HepG2 (cell line): ENCODE measurements at regions not wholly inside any gene's neighbourhood (a gene's known extent, or its start where the extent isn't known, plus 50 kb on each side); places are given as distances from the start of the nearest gene placed in this dataset.

Source experiments
- ATAC-seq: fragments of 200-7000 bp; cut with Tn5 transposase; 3 replicates; pipeline ENCODE4 v1.9.1; 2020; ENCODE audit warnings: mild to moderate bottlenecking, moderate library complexity
- BruUV-seq: library from RNA; stranded (reverse); fragments of 400-500 nt; replicated peaks from 2 replicates; lab custom pipeline; 2021; lab: Mats Ljungman, UMichigan
- CTCF ChIA-PET: fragments of 300-600 bp; formaldehyde crosslinking; extraction: SDS; loops from one replicate; lab custom pipeline; 2021; ENCODE audit warnings: low total read pairs, inconsistent platforms, low intra/inter-chr PET ratio; lab: Yijun Ruan, JAX
- POLR2A ChIA-PET: fragments of 350-600 bp; sonication (Branson Sonifier 250); formaldehyde crosslinking; loops from one replicate; lab custom pipeline; 2020; ENCODE audit warnings: antibody characterized with exemption, inconsistent platforms; lab: Yijun Ruan, JAX
- DNase-seq: peaks from one replicate; pipeline ENCODE4 v3.0.0-alpha.2; 2015; ENCODE audit warnings: low spot score
- FAIRE-seq: peaks from 3 replicates; lab custom pipeline; 2011; peaks lifted over from hg19 to GRCh38; lab: Jason Lieb, UNC
- H2AFZ ChIP-seq: one replicate; pipeline ENCODE4 v1.6.1; 2011; ENCODE audit warnings: low read length, inconsistent platforms
- H3K27ac ChIP-seq: fragments of 300-600 bp; 3 replicates; pipeline ENCODE4 v1.8.0; 2011; ENCODE audit warnings: mixed run types, mild to moderate bottlenecking, mixed read lengths, low read length, inconsistent platforms; ENCODE audit not compliant: insufficient read depth; ENCODE audit errors: extremely low read length
- H3K27me3 ChIP-seq, 2 experiments: fragments of 200-600 bp in 1 of 2; 2 replicates in 1 of 2; 3 replicates in 1 of 2; pipeline versions ENCODE4 v1.6.0 to v1.8.0; 2011; ENCODE audit warnings: low read length in 2 of 2, mild to moderate bottlenecking in 2 of 2, moderate library complexity in 2 of 2, inconsistent platforms in 1 of 2; ENCODE audit not compliant: insufficient read depth in 2 of 2, control insufficient read depth in 1 of 2
- H3K36me3 ChIP-seq, 2 experiments: fragments of 200-600 bp in 1 of 2; replicated peaks in 1 of 2; 2 replicates in 1 of 2; 3 replicates in 1 of 2; pipeline versions ENCODE4 v1.5.1 to v1.8.0; 2011; ENCODE audit warnings: low read length in 2 of 2, inconsistent platforms in 1 of 2; ENCODE audit not compliant: insufficient read depth in 2 of 2, control insufficient read depth in 1 of 2
- H3K4me1 ChIP-seq: 2 replicates; pipeline ENCODE4 v1.5.1; 2012; ENCODE audit warnings: low read length, inconsistent platforms; ENCODE audit not compliant: insufficient read depth
- H3K4me2 ChIP-seq: 2 replicates; pipeline ENCODE4 v1.6.0; 2011; ENCODE audit warnings: low read depth, low read length, inconsistent platforms
- H3K4me3 ChIP-seq, 3 experiments: fragments of 200-600 bp in 1 of 3; sonication (generic), shearing (Covaris generic) in 1 of 3; replicated peaks in 1 of 3; 2 replicates each; pipeline ENCODE4 v1.5.1; 2011 to 2016; ENCODE audit warnings: low read length in 3 of 3, inconsistent platforms in 2 of 3, low read depth in 2 of 3, mild to moderate bottlenecking in 2 of 3, control low read depth in 1 of 3, mixed read lengths in 1 of 3; ENCODE audit not compliant: insufficient read depth in 1 of 3
- H3K79me2 ChIP-seq: one replicate; pipeline ENCODE4 v1.6.1; 2011; ENCODE audit warnings: low read length, inconsistent platforms; ENCODE audit not compliant: insufficient read depth
- H3K9ac ChIP-seq: 2 replicates; pipeline ENCODE4 v1.6.0; 2011; ENCODE audit warnings: mild to moderate bottlenecking, low read depth, low read length, inconsistent platforms; ENCODE audit not compliant: insufficient read depth
- H3K9me3 ChIP-seq: 2 replicates; pipeline ENCODE4 v1.5.1; 2012; ENCODE audit warnings: mild to moderate bottlenecking, low read length
- H4K20me1 ChIP-seq: 2 replicates; pipeline ENCODE4 v1.6.0; 2011; ENCODE audit warnings: inconsistent platforms, mild to moderate bottlenecking, low read length, moderate library complexity; ENCODE audit not compliant: insufficient read depth
- ELF4 ChIP-seq: sonication (generic); formaldehyde crosslinking; IDR thresholded peaks from 2 replicates; pipeline ENCODE4 v1.5.0; 2020; ENCODE audit warnings: missing genetic modification reagents, mild to moderate bottlenecking, moderate library complexity, borderline replicate concordance
- FLYWCH1 ChIP-seq: sonication (generic); formaldehyde crosslinking; IDR thresholded peaks from 2 replicates; pipeline ENCODE4 v1.8.1; 2023; ENCODE audit warnings: mild to moderate bottlenecking, missing genetic modification reagents
- MIER2 ChIP-seq: IDR thresholded peaks from 2 replicates; pipeline ENCODE4 v1.6.1; 2016; ENCODE audit warnings: missing biosample characterization, missing genetic modification reagents
- MLLT10 ChIP-seq: sonication (generic); formaldehyde crosslinking; IDR thresholded peaks from 2 replicates; pipeline ENCODE4 v1.4.0; 2020; ENCODE audit warnings: missing genetic modification reagents
- NBN ChIP-seq: fragments of 450-650 bp; conservative IDR thresholded peaks from 2 replicates; pipeline ENCODE4 v1.6.1; 2017
- ZBTB1 ChIP-seq: sonication (generic); formaldehyde crosslinking; IDR thresholded peaks from 2 replicates; pipeline ENCODE4 v1.4.0; 2020; ENCODE audit warnings: missing genetic modification reagents, borderline replicate concordance
- ZBTB21 ChIP-seq: sonication (generic); formaldehyde crosslinking; IDR thresholded peaks from 2 replicates; pipeline ENCODE4 v1.4.0; 2020; ENCODE audit warnings: missing genetic modification reagents
- ZNF207 ChIP-seq: fragments of 450-650 bp; IDR thresholded peaks from 2 replicates; pipeline ENCODE4 v1.6.1; 2016; ENCODE audit warnings: antibody characterized with exemption, borderline replicate concordance
- ZNF225 ChIP-seq: sonication (generic); formaldehyde crosslinking; IDR thresholded peaks from 2 replicates; pipeline ENCODE4 v1.4.0; 2020; ENCODE audit warnings: mild to moderate bottlenecking, missing genetic modification reagents
- ZNF235 ChIP-seq: sonication (generic); formaldehyde crosslinking; IDR thresholded peaks from 2 replicates; pipeline ENCODE4 v1.8.1; 2023; ENCODE audit warnings: mild to moderate bottlenecking, missing genetic modification reagents, borderline replicate concordance
- ZNF616 ChIP-seq: sonication (generic); formaldehyde crosslinking; IDR thresholded peaks from 2 replicates; pipeline ENCODE4 v1.5.0; 2020; ENCODE audit warnings: low read depth, mild to moderate bottlenecking, missing genetic modification reagents
- ZNF891 ChIP-seq: sonication (generic); formaldehyde crosslinking; IDR thresholded peaks from 2 replicates; pipeline ENCODE4 v1.5.0; 2020; ENCODE audit warnings: mild to moderate bottlenecking, missing genetic modification reagents
- WGBS: methylation state at CpG from one replicate; pipeline ENCODE4 v1.1.6; 2017; ENCODE audit warnings: low lambda C conversion rate; 5-methylcytosine and 5-hydroxymethylcytosine counted together
- in situ Hi-C: cut with HindIII; loops from 2 replicates; pipeline ENCODE4 v1.10.0; 2017; ENCODE audit warnings: low pct_unique_long_range_greater_than_20kb; ENCODE audit not compliant: extremely low pct_ligation_motif_present
- intact Hi-C: fragments of 100-400 bp; cut with micrococcal nuclease; formaldehyde crosslinking; loops from one replicate; pipeline ENCODE4 v1.10.0; 2022; ENCODE audit not compliant: unreplicated experiment
- TF ChIP-seq, protein P1 (sequence below): sonication (generic); formaldehyde crosslinking; IDR thresholded peaks from 2 replicates; pipeline ENCODE4 v1.5.0; 2020; ENCODE audit warnings: mild to moderate bottlenecking, missing genetic modification reagents
- TF ChIP-seq, protein P2 (sequence below): IDR thresholded peaks from 2 replicates; pipeline ENCODE4 v1.6.1; 2016; ENCODE audit warnings: low read depth
- TF ChIP-seq, protein P3 (sequence below): IDR thresholded peaks from 2 replicates; pipeline ENCODE4 v1.4.0; 2020; ENCODE audit warnings: mild to moderate bottlenecking, missing genetic modification reagents

DNA sequence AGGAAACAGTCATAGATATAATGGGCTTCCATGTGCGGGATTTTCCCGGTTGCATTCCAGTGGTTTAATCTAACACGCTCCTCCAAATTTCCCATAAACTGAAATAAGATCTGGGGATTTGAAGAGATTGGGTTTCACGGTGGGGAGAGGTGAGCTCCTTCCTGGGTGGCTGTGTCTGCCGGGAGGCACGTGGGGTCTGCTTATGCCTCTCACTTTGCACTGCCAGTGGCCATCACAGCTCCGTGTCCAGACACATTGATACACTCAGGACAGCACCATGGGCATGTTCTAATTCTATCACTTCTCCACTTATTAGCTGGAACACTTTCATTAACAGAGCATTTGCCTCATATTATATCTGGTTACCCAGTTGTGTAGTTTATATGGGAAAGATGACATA is 73.4 kb downstream of the SOX1 start (continued):
- TF ChIP-seq, protein P1, sequence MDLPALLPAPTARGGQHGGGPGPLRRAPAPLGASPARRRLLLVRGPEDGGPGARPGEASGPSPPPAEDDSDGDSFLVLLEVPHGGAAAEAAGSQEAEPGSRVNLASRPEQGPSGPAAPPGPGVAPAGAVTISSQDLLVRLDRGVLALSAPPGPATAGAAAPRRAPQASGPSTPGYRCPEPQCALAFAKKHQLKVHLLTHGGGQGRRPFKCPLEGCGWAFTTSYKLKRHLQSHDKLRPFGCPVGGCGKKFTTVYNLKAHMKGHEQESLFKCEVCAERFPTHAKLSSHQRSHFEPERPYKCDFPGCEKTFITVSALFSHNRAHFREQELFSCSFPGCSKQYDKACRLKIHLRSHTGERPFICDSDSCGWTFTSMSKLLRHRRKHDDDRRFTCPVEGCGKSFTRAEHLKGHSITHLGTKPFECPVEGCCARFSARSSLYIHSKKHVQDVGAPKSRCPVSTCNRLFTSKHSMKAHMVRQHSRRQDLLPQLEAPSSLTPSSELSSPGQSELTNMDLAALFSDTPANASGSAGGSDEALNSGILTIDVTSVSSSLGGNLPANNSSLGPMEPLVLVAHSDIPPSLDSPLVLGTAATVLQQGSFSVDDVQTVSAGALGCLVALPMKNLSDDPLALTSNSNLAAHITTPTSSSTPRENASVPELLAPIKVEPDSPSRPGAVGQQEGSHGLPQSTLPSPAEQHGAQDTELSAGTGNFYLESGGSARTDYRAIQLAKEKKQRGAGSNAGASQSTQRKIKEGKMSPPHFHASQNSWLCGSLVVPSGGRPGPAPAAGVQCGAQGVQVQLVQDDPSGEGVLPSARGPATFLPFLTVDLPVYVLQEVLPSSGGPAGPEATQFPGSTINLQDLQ (CRISPR knock-in tag) = no peak
- no peak for TF ChIP-seq ZNF207
- no peak for TF ChIP-seq ZBTB1 (CRISPR knock-in tag)
- TF ChIP-seq ZNF616 (CRISPR knock-in tag) = no peak
- no peak for TF ChIP-seq FLYWCH1 (CRISPR knock-in tag)
- TF ChIP-seq ZNF891 (CRISPR knock-in tag) = no peak
- no peak for TF ChIP-seq NBN
- no peak for TF ChIP-seq MIER2 (CRISPR knock-in tag)
- no peak for TF ChIP-seq MLLT10

DNA sequence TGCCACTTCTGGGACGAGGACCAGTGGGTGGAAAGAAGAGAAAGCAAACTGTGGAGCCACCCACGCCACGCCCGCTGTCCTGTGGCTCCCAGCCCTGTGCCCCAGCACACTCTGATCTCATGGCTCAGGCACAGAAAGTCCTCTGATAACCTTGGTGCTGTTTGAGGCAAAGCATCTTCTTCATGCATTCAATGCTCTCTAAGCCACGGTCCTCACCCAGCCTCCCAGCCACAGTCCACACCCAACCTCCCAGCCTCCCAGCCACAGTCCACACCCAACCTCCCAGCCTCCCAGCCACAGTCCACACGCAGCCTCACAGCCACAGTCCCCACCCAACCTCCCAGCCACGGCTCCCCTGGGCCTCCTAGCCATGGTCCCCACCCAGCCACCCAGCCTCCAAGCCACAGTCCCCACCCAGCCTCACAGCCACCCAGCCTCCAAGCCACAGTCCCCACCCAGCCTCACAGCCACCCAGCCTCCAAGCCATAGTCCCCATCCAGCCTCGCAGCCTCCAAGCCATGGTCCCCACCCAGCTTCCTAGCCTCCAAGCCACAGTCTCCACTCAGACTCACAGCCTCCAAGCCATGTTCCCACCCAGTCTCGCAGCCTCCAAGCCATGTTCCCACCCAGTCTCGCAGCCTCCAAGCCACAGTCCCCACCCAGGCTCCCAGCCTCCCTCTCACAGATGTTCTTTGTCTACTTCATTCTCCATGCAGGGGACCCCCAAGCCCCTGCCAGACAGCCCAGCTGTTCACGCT is 74.9 kb downstream of the SOX1 start:
- Histone ChIP-seq H3K27ac (no peak overlapping the region), H3K36me3 (no peaks in the 10 kb centered on the region), H3K4me3 (no peak overlapping the region), H3K79me2 (no peaks in the 10 kb centered on the region), H4K20me1 (no peaks in the 10 kb centered on the region), H3K27me3 (peaks cover 1 to 45% of the 10 kb centered on the region in 2 experiments; a peak in 3 of 5 replicates), H3K9ac (no peak overlapping the region), H3K9me3 (no peaks in the 10 kb centered on the region), H3K4me1 (no peaks in the 10 kb centered on the region), H3K4me2 (no peak overlapping the region), H2AFZ (no peak overlapping the region)
- DNase-seq = no peak
- ChIA-PET CTCF (no interaction called here), POLR2A (no interaction called here)
- ATAC-seq = no peak
- FAIRE-seq = no peak
- in situ Hi-C loops (no loop called here), intact Hi-C loops (no loop called here)
- BruUV-seq = no TSS peak
- WGBS = 3% methylated on average over 7 of the region's 11 CpGs
- TF ChIP-seq ZNF235 = no peak
- TF ChIP-seq ZNF225 (CRISPR knock-in tag) = no peak
- TF ChIP-seq, protein P2, sequence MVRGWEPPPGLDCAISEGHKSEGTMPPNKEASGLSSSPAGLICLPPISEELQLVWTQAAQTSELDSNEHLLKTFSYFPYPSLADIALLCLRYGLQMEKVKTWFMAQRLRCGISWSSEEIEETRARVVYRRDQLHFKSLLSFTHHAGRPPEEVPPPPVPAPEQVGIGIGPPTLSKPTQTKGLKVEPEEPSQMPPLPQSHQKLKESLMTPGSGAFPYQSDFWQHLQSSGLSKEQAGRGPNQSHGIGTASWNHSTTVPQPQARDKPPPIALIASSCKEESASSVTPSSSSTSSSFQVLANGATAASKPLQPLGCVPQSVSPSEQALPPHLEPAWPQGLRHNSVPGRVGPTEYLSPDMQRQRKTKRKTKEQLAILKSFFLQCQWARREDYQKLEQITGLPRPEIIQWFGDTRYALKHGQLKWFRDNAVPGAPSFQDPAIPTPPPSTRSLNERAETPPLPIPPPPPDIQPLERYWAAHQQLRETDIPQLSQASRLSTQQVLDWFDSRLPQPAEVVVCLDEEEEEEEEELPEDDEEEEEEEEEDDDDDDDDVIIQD (CRISPR knock-in tag) = no peak
- TF ChIP-seq ZBTB21 (CRISPR knock-in tag) = no peak
- TF ChIP-seq, protein P3, sequence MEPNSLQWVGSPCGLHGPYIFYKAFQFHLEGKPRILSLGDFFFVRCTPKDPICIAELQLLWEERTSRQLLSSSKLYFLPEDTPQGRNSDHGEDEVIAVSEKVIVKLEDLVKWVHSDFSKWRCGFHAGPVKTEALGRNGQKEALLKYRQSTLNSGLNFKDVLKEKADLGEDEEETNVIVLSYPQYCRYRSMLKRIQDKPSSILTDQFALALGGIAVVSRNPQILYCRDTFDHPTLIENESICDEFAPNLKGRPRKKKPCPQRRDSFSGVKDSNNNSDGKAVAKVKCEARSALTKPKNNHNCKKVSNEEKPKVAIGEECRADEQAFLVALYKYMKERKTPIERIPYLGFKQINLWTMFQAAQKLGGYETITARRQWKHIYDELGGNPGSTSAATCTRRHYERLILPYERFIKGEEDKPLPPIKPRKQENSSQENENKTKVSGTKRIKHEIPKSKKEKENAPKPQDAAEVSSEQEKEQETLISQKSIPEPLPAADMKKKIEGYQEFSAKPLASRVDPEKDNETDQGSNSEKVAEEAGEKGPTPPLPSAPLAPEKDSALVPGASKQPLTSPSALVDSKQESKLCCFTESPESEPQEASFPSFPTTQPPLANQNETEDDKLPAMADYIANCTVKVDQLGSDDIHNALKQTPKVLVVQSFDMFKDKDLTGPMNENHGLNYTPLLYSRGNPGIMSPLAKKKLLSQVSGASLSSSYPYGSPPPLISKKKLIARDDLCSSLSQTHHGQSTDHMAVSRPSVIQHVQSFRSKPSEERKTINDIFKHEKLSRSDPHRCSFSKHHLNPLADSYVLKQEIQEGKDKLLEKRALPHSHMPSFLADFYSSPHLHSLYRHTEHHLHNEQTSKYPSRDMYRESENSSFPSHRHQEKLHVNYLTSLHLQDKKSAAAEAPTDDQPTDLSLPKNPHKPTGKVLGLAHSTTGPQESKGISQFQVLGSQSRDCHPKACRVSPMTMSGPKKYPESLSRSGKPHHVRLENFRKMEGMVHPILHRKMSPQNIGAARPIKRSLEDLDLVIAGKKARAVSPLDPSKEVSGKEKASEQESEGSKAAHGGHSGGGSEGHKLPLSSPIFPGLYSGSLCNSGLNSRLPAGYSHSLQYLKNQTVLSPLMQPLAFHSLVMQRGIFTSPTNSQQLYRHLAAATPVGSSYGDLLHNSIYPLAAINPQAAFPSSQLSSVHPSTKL (CRISPR knock-in tag) = no peak
- no peak for TF ChIP-seq ELF4 (CRISPR knock-in tag)
